Stimulated activated CD8-positive, alpha-beta memory T cell treated with anti-CD3 and anti-CD28 coated beads, Interleukin-4, amount 100 ng/mL, for 24 hours (primary cell): ENCODE measurements at regions not wholly inside any gene's neighbourhood (a gene's known extent, or its start where the extent isn't known, plus 50 kb on each side); places are given as distances from the start of the nearest gene placed in this dataset.

Experiments
- DNase-seq: peaks from one replicate; pipeline ENCODE4 v3.0.0-alpha.2; 2020; ENCODE audit warnings: low read depth

- DNase-seq = no peak
Measured at GRCh38 chr13:22311734-22312404, 641.0 kb downstream of the FGF9 start.

GRCh38 chr13:22312405-22312803, 641.5 kb downstream of the FGF9 start:
- DNase-seq = no peak

GRCh38 chr13:22316494-22317025, 645.7 kb downstream of the FGF9 start:
- no peak for DNase-seq

- no peak for DNase-seq
Measured at GRCh38 chr13:22320991-22321390, 650.1 kb downstream of the FGF9 start.

GRCh38 chr13:22325761-22326160, 654.9 kb downstream of the FGF9 start:
- DNase-seq = no peak

- no peak for DNase-seq
Measured at GRCh38 chr13:22332416-22332815, 661.5 kb downstream of the FGF9 start.

- no peak for DNase-seq
Measured at GRCh38 chr13:22336460-22336859, 665.6 kb downstream of the FGF9 start.

- no peak for DNase-seq
Measured at GRCh38 chr13:22357132-22357531, 686.3 kb downstream of the FGF9 start.

GRCh38 chr13:22369090-22369489, 698.2 kb downstream of the FGF9 start:
- DNase-seq = no peak

GRCh38 chr13:22369840-22370239, 699.0 kb downstream of the FGF9 start:
- no peak for DNase-seq

- no peak for DNase-seq
Measured at GRCh38 chr13:22372261-22372660, 701.4 kb downstream of the FGF9 start.

- no peak for DNase-seq
Measured at GRCh38 chr13:22375151-22375550, 704.3 kb downstream of the FGF9 start.

GRCh38 chr13:22387899-22388298, 717.0 kb downstream of the FGF9 start:
- no peak for DNase-seq

- no peak for DNase-seq
Measured at GRCh38 chr13:22399801-22400420, 729.0 kb downstream of the FGF9 start.

- no peak for DNase-seq
Measured at GRCh38 chr13:22402682-22403081, 731.8 kb downstream of the FGF9 start.

GRCh38 chr13:22403144-22403543, 732.3 kb downstream of the FGF9 start:
- DNase-seq = no peak

- DNase-seq = no peak
Measured at GRCh38 chr13:22405891-22406290, 735.0 kb downstream of the FGF9 start.

GRCh38 chr13:22412452-22412851, 741.6 kb downstream of the FGF9 start:
- no peak for DNase-seq

- DNase-seq = no peak
Measured at GRCh38 chr13:22422023-22422422, 751.1 kb downstream of the FGF9 start.

- DNase-seq = no peak
Measured at GRCh38 chr13:22422712-22423111, 751.8 kb downstream of the FGF9 start.

GRCh38 chr13:22423261-22423660, 752.4 kb downstream of the FGF9 start:
- DNase-seq = no peak

GRCh38 chr13:22425087-22425486, 754.2 kb downstream of the FGF9 start:
- DNase-seq = no peak

GRCh38 chr13:22427066-22427465, 753.7 kb upstream of the SGCG start:
- DNase-seq = no peak

GRCh38 chr13:22427783-22428182, 753.0 kb upstream of the SGCG start:
- no peak for DNase-seq
